ENCODE measurements at regions not wholly inside any gene's neighbourhood (a gene's known extent, or its start where the extent isn't known, plus 50 kb on each side); places are given as distances from the start of the nearest gene placed in this dataset.
A peak's percentile ranks its signal among the peaks of the same experiment; 100 is the strongest.

DNA sequence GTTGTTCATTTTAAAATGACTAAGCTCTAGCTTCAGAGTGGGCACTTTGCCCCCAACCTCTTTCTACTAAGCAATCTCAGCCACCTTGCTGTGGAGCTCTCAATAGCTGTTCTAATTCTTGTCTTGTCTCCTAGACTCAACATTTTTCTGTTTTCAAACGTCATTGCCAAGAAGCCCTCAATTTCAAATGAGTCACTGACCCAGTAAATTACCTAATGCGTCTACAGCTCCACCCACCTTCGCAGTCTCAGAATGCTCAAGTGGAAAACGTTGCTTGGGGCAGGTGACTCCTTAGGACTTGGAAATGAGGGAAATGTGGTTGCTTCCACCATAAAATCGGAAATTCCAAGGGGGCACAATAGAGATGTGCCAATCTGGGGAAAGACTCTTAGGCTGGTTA, 59.0 kb downstream of the ING2 start:
- DNase-seq = no peak

DNA sequence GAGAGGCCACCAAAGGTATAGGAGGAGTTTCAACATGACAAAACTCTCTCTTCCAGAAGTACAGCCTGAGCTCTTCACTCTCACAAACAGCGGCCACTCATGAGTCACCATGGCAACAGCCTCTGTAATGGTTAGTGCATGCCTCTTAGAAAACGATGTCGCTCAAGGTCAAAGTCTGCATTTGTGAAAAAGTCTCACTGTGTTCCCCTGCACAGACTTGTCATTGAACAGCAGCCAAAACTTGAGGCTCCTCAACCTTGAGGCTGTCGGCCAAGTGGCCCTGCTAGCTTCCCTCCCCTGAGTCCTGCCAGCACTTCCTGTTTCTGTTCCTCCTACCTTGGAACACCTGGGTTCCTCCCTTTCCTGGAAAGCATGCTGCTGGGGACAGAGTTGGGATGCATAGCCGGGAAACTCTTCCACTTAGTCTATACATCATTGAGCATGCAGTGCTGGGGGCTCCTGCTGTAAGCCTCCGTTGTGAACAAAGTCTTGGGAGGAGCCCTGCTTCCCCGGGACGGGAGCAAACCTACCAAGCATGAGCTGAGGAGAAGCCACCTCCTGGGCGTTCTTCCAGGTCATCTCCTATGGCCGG, 66.6 kb downstream of the ING2 start:
- DNase-seq = peak; percentile 9

DNA sequence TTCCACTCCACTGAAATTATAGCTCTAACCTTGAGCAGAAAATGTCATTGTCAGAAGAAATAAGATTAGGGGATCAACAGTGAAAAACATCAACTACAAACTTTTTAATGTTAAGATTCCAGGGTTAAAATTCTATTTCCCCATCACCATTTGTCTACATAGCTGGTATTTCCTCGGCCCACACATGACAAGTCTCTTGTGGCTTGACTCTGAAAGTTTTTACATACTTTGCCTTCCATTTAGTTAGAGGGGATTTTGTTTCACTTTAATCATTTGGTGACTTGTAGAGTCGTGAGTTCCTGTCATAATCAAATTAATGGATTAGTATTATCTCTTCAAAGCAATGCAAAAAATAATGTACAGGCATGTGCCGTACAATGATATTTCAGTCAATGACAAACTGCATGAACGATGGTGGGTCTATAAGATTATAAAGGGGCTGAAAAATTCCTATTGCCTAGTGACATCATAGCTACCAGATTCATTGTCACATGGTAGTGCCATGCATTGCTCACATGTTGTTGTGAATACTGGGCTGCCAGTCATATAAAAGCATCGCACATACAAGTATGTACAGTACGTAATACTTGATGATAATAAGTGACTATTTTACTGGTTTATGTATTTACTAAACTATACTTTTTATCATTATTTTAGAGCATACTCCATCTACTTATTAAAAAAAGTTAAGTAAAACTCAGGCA, 72.0 kb downstream of the ING2 start:
- no peak for DNase-seq

DNA sequence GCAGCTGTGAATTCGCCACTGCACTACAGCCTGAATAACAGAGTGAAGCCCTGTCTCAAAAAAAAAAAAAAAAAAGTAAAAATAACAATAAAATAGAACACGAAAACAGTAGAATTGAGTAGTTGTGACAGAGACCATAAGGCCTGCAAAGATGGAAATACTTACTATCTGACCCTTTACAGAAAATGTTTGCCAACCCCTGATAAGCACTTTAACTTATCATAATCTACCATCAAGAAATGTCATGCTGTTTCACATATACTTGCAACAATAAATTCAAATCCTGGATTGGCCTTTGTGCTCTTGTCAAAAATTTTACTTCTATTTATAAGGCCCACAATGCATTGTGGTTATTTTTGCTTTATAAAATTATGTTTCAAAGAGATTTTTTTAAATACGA, 75.5 kb downstream of the ING2 start:
- no peak for DNase-seq

DNA sequence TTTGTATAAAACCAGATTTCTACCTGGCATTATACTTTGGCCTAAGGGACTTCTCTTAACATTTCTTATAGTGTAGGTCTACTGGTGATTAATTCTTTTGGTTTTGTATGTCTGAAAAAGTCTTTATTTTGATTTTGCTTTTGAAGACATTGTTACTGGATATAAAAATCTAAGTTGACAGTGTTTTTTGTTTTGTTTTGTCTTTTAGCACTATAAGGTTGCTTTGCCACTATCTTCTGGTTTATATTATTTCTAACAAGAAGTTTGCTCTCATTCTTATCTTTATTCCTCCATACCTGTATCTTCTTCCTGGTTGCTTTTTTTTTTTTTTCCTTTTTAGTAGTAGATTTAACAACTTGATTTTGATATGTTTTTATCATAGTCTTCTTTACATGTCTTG, 76.0 kb downstream of the ING2 start:
- no peak for DNase-seq

DNA sequence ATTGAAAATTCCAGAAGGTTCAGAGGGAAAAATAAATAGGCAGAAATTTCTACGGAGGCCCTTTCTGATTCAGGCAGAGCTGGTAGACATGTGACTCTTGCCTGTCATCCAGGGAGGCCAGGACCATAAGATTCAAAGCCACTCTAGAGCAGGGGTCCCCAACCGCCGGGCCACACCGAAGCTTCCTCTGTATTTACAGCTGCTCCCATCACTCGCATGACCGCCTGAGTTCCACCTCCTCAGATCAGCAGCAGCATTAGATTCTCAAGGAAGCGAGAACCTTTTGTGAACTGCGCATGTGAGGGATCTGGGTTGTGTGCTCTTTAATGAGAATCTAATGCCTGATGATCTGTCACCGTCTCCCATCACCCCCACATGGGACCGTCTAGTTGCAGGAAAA, 72.2 kb downstream of the RWDD4 start:
- DNase-seq = no peak

DNA sequence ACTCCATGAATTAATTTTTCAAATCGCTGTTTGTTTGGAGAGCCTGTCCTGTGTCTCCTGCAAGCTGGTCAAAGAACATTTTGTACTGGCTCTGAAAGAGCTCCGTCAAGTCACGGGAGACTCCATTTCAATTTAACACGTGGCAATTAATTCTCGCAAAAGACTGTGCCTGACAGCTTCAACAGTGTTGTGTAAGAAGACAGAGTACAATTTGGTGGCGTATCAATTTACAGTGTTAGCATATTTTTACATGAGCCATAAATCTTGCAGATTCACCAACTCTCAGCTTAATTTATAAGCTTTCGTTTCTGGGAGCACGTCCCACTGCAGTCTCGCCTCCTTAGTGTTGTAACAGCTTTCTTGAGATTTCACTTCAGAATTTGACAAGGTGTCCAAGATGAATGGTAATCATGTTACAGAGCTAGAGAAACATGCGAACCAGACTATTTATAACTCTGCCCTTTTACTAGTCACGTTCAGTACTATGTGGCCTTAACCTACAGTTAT, 70.8 kb downstream of the RWDD4 start:
- peak; percentile 37 for DNase-seq

DNA sequence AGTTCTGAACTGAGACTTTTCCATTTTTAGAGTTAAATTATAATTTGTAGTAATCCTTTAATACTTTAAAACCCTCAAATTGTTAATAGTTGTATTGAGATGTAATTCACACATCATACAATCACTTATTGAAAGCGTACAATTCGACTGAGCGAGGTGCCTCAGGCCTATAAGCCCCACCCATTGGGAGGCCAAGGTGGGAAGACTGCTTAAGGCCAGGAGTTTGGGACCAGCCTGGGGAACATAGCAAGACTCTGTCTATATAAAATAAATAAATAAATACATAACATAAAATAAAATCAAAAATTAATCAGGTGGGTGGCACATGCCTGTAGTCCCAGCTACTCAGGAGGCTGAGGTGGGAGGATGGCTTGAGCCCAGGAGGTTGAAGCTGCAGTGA, 70.3 kb downstream of the RWDD4 start:
- DNase-seq = no peak

DNA sequence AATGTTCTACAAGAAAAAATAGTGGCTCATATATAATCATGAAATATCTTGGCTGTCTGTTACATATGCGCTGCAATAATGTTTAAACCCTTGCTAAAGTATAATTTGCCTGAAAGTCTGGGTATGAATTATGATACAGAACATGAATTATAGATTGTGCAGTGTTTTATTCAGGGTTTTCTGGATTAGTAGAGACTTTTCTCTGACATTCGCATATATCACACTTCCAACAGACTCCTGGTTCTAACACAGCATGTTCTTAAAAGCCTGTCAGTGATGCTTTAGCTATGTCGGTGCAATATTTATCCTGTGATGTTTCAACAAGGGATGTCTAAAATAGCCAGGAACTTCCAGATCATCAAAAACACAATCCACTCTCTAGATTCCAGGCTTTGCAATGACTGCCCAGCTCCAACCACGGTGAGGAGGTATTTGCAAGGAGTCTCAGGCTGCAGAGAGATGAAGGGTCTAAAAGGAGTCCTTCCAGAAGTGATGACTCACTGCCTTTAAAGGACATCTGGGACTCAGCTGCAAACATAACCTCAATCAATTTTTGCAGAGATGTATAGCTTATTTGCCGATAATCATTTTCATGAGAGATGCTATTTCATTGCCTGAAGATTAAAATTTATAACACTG, 69.4 kb downstream of the RWDD4 start:
- no peak for DNase-seq

Data from right kidney (tissue), 1 donor.